ENCODE measurements at regions not wholly inside any gene's neighbourhood (a gene's known extent, or its start where the extent isn't known, plus 50 kb on each side); places are given as distances from the start of the nearest gene placed in this dataset.

DNA sequence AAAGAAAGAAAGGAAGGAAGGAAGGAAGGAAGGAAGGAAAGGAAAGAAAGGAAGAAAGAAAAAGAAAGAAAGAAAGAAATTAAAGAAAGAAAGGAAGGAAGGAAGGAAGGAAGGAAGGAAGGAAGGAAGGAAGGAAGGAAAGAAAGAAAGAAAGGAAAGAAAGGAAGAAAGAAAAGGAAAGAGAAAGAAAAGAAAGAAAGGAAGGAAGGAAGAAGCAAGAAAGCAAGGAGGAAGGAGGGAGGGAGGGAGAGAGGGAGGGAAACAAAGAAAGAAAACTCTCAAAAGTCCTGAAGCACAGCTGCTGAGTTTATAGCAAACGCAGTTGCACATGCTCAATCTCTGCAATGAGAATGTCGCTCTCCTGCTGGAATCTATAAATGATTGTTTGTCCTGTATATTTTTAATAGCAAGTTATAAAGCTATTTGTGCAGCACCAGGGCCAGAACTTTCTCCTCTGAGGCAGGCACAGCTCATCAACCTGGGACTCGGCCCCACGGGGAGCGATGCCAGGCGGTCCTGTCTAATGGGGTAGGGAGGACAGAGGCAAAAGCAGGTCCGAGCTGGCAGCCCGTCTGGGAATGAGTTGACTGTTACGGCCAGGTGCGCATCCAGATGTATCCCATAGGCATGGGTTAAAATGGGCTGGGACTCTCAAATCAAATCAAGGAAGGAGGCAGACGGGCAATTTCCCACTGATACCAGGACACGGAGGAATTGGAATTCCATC lies 118.0 kb upstream of the PFKP start:
- peaks cover 9% of the 10 kb centered on the region; the same call in 1 of the 2 replicates for H3K27me3 ChIP-seq (ENCODE audit: low read length)
- CTCF ChIA-PET: interaction anchor here (0.6 kb wide), 1 partner anchor 119 kb away, joined by 3 read pairs; no protein-coding TSS in a partner anchor
- no peaks in the 10 kb centered on the region for H3F3A ChIP-seq (ENCODE audit: low read length, unreplicated experiment)
- H3K9me2 ChIP-seq (replicated peaks; ENCODE audit: low read length): no peaks in the 10 kb centered on the region
- POLR2A ChIA-PET (ENCODE audit: unreplicated experiment): no interaction called here
- no TSS peak for BruUV-seq (replicated peaks)
- TF ChIP-seq, protein P1, sequence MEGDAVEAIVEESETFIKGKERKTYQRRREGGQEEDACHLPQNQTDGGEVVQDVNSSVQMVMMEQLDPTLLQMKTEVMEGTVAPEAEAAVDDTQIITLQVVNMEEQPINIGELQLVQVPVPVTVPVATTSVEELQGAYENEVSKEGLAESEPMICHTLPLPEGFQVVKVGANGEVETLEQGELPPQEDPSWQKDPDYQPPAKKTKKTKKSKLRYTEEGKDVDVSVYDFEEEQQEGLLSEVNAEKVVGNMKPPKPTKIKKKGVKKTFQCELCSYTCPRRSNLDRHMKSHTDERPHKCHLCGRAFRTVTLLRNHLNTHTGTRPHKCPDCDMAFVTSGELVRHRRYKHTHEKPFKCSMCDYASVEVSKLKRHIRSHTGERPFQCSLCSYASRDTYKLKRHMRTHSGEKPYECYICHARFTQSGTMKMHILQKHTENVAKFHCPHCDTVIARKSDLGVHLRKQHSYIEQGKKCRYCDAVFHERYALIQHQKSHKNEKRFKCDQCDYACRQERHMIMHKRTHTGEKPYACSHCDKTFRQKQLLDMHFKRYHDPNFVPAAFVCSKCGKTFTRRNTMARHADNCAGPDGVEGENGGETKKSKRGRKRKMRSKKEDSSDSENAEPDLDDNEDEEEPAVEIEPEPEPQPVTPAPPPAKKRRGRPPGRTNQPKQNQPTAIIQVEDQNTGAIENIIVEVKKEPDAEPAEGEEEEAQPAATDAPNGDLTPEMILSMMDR (conservative IDR thresholded peaks at IDR 0.05; ENCODE audit: low read depth, low read length): no peak
- TF ChIP-seq EZH2phosphoT487 (IDR thresholded peaks at IDR 0.05; ENCODE audit: borderline replicate concordance, low read length) (no peak), EZH2 (IDR thresholded peaks at IDR 0.05; ENCODE audit: low read length, unreplicated experiment) (no peak)
- no peaks in the 10 kb centered on the region for H3K36me3 ChIP-seq (ENCODE audit: low read depth, low read length)
- intact Hi-C loops (cut with micrococcal nuclease): no loop called here
- DNase-seq: no peak
- H2AFZ ChIP-seq (ENCODE audit: low read length): no peak overlapping the region
- H3K4me1 ChIP-seq (ENCODE audit: insufficient read depth, low read length): no peaks in the 10 kb centered on the region
- H3K9ac ChIP-seq (ENCODE audit: low read length): no peak overlapping the region
- H3K4me3 ChIP-seq (ENCODE audit: low read length): no peak overlapping the region
- H4K20me1 ChIP-seq (ENCODE audit: low read length): no peaks in the 10 kb centered on the region
- H3K79me2 ChIP-seq (ENCODE audit: low read length): no peaks in the 10 kb centered on the region
- H3K9me3 ChIP-seq (ENCODE audit: low read length): no peaks in the 10 kb centered on the region
- ATAC-seq: peak; percentile 24
- H3K4me2 ChIP-seq (ENCODE audit: low read length): peak overlapping the region; percentile 28; the same call in 1 of the 2 replicates
- H3K27ac ChIP-seq (ENCODE audit: low read length): no peak overlapping the region

DNA sequence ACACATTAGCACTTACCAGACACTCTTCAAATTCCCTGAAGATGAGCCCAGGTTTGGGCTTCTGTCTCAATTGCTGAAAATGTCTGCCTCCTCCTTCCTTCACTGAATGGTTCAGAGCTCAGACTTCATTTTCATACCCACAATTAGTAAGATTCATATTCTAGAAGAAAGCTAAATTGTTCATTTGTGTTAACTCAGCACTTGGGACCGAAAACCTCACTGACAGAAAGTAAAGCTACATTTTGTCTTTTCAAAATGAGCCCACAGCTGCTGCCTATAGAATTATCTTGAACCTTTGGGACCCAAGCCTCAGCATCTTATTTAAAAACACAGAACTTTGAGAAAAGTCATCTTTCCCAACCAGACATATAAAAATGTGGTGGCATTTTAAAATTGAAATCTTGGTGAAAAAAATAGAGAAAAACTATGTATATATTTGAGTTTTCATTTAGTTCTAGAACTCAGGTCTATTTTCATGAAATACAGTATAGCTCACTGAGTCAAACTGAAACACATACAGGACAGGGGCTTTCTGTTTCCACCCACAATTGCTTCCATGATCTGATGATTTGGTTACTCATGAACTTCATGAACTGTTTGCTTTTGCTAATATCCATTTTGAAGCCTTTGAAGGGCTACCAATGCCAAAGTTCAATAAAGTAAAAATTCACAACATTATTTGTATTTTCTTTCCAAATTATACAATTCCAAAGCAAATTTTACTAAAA lies 119.1 kb upstream of the PFKP start:
- Histone ChIP-seq H3F3A (ENCODE audit: low read length, unreplicated experiment) (no peaks in the 10 kb centered on the region), H3K27me3 (ENCODE audit: low read length) (peaks cover 16% of the 10 kb centered on the region; the same call in 1 of the 2 replicates), H3K4me1 (ENCODE audit: insufficient read depth, low read length) (no peaks in the 10 kb centered on the region), H4K20me1 (ENCODE audit: low read length) (no peaks in the 10 kb centered on the region), H3K36me3 (ENCODE audit: low read depth, low read length) (no peaks in the 10 kb centered on the region), H3K79me2 (ENCODE audit: low read length) (no peaks in the 10 kb centered on the region), H2AFZ (ENCODE audit: low read length) (no peak overlapping the region), H3K9me3 (ENCODE audit: low read length) (no peaks in the 10 kb centered on the region), H3K27ac (ENCODE audit: low read length) (no peak overlapping the region), H3K9ac (ENCODE audit: low read length) (no peak overlapping the region), H3K9me2 (replicated peaks; ENCODE audit: low read length) (no peaks in the 10 kb centered on the region), H3K4me2 (ENCODE audit: low read length) (no peak overlapping the region), H3K4me3 (ENCODE audit: low read length) (no peak overlapping the region)
- DNase-seq (no peak), ATAC-seq (no peak)
- ChIA-PET CTCF (no interaction called here), POLR2A (ENCODE audit: unreplicated experiment) (no interaction called here)
- TF ChIP-seq EZH2 (IDR thresholded peaks at IDR 0.05; ENCODE audit: low read length, unreplicated experiment) (no peak), EZH2phosphoT487 (IDR thresholded peaks at IDR 0.05; ENCODE audit: borderline replicate concordance, low read length) (no peak)
- TF ChIP-seq, protein P1 (conservative IDR thresholded peaks at IDR 0.05; ENCODE audit: low read depth, low read length): no peak
- intact Hi-C loops (cut with micrococcal nuclease): no loop called here
- BruUV-seq (replicated peaks): no TSS peak

DNA sequence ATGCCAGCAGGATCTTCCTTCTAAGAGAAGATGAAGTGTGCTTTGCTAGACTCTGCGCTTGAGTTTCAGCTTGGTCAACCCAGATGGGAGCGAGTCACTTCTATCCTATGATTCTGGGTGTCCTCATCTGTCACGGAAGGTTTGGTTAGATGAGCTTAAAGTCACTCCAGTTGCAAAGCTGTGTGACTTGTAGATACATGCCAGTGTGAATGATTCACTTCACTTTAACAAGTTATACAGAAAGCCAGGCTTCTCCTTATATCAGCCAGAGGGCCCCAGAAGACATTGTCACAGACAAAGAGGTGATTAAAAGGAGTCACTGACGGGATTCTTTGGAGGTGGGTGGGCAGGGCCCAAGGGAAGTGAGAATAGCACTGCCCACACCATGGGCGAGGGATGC lies 122.6 kb upstream of the PFKP start:
- Histone ChIP-seq H3K4me2 (ENCODE audit: low read length) (no peak overlapping the region), H3K79me2 (ENCODE audit: low read length) (no peaks in the 10 kb centered on the region), H3K9ac (ENCODE audit: low read length) (no peak overlapping the region), H3K36me3 (ENCODE audit: low read depth, low read length) (no peaks in the 10 kb centered on the region), H3K9me3 (ENCODE audit: low read length) (no peaks in the 10 kb centered on the region), H2AFZ (ENCODE audit: low read length) (no peak overlapping the region), H3K9me2 (replicated peaks; ENCODE audit: low read length) (no peaks in the 10 kb centered on the region), H3K4me3 (ENCODE audit: low read length) (no peak overlapping the region), H4K20me1 (ENCODE audit: low read length) (no peaks in the 10 kb centered on the region), H3K27me3 (ENCODE audit: low read length) (peaks cover 16% of the 10 kb centered on the region), H3F3A (ENCODE audit: low read length, unreplicated experiment) (no peaks in the 10 kb centered on the region), H3K27ac (ENCODE audit: low read length) (no peak overlapping the region), H3K4me1 (ENCODE audit: insufficient read depth, low read length) (no peaks in the 10 kb centered on the region)
- no peak for TF ChIP-seq EZH2phosphoT487 (IDR thresholded peaks at IDR 0.05; ENCODE audit: borderline replicate concordance, low read length)
- TF ChIP-seq, protein P1 (conservative IDR thresholded peaks at IDR 0.05; ENCODE audit: low read depth, low read length): no peak
- TF ChIP-seq EZH2 (IDR thresholded peaks at IDR 0.05; ENCODE audit: low read length, unreplicated experiment): no peak
- ATAC-seq (no peak), DNase-seq (no peak)
- ChIA-PET CTCF (no interaction called here), POLR2A (ENCODE audit: unreplicated experiment) (no interaction called here)
- intact Hi-C loops (cut with micrococcal nuclease): no loop called here
- no TSS peak for BruUV-seq (replicated peaks)

Data from PC-3 (cell line).